Body of pancreas (tissue), 4 donors: ENCODE measurements at regions not wholly inside any gene's neighbourhood (a gene's known extent, or its start where the extent isn't known, plus 50 kb on each side); places are given as distances from the start of the nearest gene placed in this dataset.

Experiments
- CTCF ChIP-seq, 7 experiments: fragments of 450-650 bp in 4 of 7; fragments of 200-600 bp in 3 of 7; sonication (generic) in 3 of 7; IDR thresholded peaks; one replicate each; pipeline ENCODE4 v1.5.1; 2016 to 2019; ENCODE audit warnings: antibody characterized with exemption in 7 of 7
- POLR2A ChIP-seq, 3 donors: fragments of 450-650 bp; IDR thresholded peaks; one replicate each; pipeline ENCODE4 v1.6.1; 2016; ENCODE audit warnings: antibody characterized with exemption in 3 of 3, mild to moderate bottlenecking in 2 of 3

GRCh38 chr16:14360326-14361037 is 269.6 kb downstream of the PARN start:
- TF ChIP-seq POLR2A (IDR thresholded peaks at IDR 0.05) (no peak), CTCF (IDR thresholded peaks at IDR 0.05) (no peak)
